GM23338 (cell line): ENCODE measurements at regions not wholly inside any gene's neighbourhood (a gene's known extent, or its start where the extent isn't known, plus 50 kb on each side); places are given as distances from the start of the nearest gene placed in this dataset.

ENCODE experiments used
- EZH2 ChIP-seq: fragments of 200-600 bp; sonication (generic); IDR thresholded peaks from one replicate; pipeline ENCODE4 v1.8.0; 2017; ENCODE audit warnings: antibody characterized with exemption, mild to moderate bottlenecking, low read depth; ENCODE audit not compliant: unreplicated experiment
- EZH2phosphoT487 ChIP-seq: fragments of 200-600 bp; sonication (generic); IDR thresholded peaks from one replicate; pipeline ENCODE4 v1.8.1; 2018; ENCODE audit warnings: antibody characterized with exemption; ENCODE audit not compliant: unreplicated experiment
- JUNB ChIP-seq: IDR thresholded peaks from one replicate; pipeline ENCODE4 v1.6.1; 2016; ENCODE audit warnings: antibody characterized with exemption; ENCODE audit not compliant: unreplicated experiment
- NANOG ChIP-seq: IDR thresholded peaks from 2 replicates; pipeline ENCODE4 v1.6.1; 2016; ENCODE audit warnings: antibody characterized with exemption, borderline replicate concordance
- STAT1 ChIP-seq: IDR thresholded peaks from one replicate; pipeline ENCODE4 v1.6.1; 2016; ENCODE audit warnings: antibody characterized with exemption; ENCODE audit not compliant: unreplicated experiment
- ZNF114 ChIP-seq: fragments of 250-450 bp; sonication (Bioruptor Pico); IDR thresholded peaks from 2 replicates; pipeline ENCODE4 v1.5.0; 2020; ENCODE audit warnings: mild to moderate bottlenecking, moderate library complexity
- ZNF331 ChIP-seq: fragments of 250-450 bp; sonication (Bioruptor Pico); IDR thresholded peaks from 2 replicates; pipeline ENCODE4 v1.5.0; 2020; ENCODE audit warnings: low read depth, mild to moderate bottlenecking, moderate library complexity
- TF ChIP-seq, protein P1 (sequence below): fragments of 250-450 bp; sonication (Bioruptor Pico); IDR thresholded peaks from 2 replicates; pipeline ENCODE4 v1.5.0; 2020; ENCODE audit warnings: mild to moderate bottlenecking, moderate library complexity
- TF ChIP-seq, protein P2 (sequence below), 2 experiments: fragments of 200-600 bp in 1 of 2; sonication (generic) in 1 of 2; conservative IDR thresholded peaks; 2 replicates each; pipeline versions ENCODE4 v1.5.1 to v1.6.1; 2016 to 2017; ENCODE audit warnings: antibody characterized with exemption in 2 of 2, low read depth in 2 of 2, mild to moderate bottlenecking in 2 of 2, moderate library complexity in 1 of 2
- TF ChIP-seq, protein P3 (sequence below): IDR thresholded peaks from 2 replicates; pipeline ENCODE4 v1.6.1; 2016; ENCODE audit warnings: antibody characterized with exemption

DNA sequence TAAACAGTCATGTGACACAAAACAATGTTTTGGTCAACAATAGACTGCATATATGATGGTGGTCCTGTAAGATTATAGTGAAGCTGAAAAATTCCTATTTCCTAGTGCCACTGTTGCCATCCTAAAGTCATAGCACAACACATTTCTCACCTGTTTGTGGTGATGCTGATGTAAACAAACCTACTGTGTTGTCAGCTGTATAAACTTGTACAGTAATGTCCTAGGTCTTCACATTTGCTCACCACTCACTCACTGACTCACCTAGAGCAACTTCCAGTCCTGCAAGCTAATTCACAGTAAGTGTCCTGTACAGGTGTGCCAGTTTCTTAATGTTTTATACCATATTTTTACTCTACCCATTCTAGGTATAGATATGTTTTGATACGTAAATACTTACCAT lies 326.1 kb upstream of the USP24 start (continued):
- TF ChIP-seq, protein P1, sequence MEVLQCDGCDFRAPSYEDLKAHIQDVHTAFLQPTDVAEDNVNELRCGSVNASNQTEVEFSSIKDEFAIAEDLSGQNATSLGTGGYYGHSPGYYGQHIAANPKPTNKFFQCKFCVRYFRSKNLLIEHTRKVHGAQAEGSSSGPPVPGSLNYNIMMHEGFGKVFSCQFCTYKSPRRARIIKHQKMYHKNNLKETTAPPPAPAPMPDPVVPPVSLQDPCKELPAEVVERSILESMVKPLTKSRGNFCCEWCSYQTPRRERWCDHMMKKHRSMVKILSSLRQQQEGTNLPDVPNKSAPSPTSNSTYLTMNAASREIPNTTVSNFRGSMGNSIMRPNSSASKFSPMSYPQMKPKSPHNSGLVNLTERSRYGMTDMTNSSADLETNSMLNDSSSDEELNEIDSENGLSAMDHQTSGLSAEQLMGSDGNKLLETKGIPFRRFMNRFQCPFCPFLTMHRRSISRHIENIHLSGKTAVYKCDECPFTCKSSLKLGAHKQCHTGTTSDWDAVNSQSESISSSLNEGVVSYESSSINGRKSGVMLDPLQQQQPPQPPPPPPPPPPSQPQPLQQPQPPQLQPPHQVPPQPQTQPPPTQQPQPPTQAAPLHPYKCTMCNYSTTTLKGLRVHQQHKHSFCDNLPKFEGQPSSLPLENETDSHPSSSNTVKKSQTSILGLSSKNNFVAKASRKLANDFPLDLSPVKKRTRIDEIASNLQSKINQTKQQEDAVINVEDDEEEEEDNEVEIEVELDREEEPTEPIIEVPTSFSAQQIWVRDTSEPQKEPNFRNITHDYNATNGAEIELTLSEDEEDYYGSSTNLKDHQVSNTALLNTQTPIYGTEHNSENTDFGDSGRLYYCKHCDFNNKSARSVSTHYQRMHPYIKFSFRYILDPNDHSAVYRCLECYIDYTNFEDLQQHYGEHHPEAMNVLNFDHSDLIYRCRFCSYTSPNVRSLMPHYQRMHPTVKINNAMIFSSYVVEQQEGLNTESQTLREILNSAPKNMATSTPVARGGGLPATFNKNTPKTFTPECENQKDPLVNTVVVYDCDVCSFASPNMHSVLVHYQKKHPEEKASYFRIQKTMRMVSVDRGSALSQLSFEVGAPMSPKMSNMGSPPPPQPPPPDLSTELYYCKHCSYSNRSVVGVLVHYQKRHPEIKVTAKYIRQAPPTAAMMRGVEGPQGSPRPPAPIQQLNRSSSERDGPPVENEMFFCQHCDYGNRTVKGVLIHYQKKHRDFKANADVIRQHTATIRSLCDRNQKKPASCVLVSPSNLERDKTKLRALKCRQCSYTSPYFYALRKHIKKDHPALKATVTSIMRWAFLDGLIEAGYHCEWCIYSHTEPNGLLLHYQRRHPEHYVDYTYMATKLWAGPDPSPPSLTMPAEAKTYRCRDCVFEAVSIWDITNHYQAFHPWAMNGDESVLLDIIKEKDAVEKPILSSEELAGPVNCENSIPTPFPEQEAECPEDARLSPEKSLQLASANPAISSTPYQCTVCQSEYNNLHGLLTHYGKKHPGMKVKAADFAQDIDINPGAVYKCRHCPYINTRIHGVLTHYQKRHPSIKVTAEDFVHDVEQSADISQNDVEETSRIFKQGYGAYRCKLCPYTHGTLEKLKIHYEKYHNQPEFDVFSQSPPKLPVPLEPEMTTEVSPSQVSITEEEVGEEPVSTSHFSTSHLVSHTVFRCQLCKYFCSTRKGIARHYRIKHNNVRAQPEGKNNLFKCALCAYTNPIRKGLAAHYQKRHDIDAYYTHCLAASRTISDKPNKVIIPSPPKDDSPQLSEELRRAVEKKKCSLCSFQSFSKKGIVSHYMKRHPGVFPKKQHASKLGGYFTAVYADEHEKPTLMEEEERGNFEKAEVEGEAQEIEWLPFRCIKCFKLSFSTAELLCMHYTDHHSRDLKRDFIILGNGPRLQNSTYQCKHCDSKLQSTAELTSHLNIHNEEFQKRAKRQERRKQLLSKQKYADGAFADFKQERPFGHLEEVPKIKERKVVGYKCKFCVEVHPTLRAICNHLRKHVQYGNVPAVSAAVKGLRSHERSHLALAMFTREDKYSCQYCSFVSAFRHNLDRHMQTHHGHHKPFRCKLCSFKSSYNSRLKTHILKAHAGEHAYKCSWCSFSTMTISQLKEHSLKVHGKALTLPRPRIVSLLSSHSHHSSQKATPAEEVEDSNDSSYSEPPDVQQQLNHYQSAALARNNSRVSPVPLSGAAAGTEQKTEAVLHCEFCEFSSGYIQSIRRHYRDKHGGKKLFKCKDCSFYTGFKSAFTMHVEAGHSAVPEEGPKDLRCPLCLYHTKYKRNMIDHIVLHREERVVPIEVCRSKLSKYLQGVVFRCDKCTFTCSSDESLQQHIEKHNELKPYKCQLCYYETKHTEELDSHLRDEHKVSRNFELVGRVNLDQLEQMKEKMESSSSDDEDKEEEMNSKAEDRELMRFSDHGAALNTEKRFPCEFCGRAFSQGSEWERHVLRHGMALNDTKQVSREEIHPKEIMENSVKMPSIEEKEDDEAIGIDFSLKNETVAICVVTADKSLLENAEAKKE (CRISPR knock-in tag), result no peak
- TF ChIP-seq EZH2phosphoT487 (no peak), JUNB (no peak), ZNF114 (CRISPR knock-in tag) (no peak), ZNF331 (CRISPR knock-in tag) (no peak), NANOG (no peak), EZH2 (no peak), STAT1 (no peak)
- TF ChIP-seq, protein P2, sequence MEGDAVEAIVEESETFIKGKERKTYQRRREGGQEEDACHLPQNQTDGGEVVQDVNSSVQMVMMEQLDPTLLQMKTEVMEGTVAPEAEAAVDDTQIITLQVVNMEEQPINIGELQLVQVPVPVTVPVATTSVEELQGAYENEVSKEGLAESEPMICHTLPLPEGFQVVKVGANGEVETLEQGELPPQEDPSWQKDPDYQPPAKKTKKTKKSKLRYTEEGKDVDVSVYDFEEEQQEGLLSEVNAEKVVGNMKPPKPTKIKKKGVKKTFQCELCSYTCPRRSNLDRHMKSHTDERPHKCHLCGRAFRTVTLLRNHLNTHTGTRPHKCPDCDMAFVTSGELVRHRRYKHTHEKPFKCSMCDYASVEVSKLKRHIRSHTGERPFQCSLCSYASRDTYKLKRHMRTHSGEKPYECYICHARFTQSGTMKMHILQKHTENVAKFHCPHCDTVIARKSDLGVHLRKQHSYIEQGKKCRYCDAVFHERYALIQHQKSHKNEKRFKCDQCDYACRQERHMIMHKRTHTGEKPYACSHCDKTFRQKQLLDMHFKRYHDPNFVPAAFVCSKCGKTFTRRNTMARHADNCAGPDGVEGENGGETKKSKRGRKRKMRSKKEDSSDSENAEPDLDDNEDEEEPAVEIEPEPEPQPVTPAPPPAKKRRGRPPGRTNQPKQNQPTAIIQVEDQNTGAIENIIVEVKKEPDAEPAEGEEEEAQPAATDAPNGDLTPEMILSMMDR (conservative IDR thresholded peaks at IDR 0.05; ENCODE audit: low read depth in 2 of 2), result no peak
- TF ChIP-seq, protein P3, sequence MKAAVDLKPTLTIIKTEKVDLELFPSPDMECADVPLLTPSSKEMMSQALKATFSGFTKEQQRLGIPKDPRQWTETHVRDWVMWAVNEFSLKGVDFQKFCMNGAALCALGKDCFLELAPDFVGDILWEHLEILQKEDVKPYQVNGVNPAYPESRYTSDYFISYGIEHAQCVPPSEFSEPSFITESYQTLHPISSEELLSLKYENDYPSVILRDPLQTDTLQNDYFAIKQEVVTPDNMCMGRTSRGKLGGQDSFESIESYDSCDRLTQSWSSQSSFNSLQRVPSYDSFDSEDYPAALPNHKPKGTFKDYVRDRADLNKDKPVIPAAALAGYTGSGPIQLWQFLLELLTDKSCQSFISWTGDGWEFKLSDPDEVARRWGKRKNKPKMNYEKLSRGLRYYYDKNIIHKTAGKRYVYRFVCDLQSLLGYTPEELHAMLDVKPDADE, result no peak
